ENCODE measurements at regions not wholly inside any gene's neighbourhood (a gene's known extent, or its start where the extent isn't known, plus 50 kb on each side); places are given as distances from the start of the nearest gene placed in this dataset.
A peak's percentile ranks its signal among the peaks of the same experiment; 100 is the strongest.
"Not testable (repeated sequence)": the region's sequence is repeated elsewhere in the genome, so short reads cannot be mapped to it uniquely, and the experiment has no call there.

DNA sequence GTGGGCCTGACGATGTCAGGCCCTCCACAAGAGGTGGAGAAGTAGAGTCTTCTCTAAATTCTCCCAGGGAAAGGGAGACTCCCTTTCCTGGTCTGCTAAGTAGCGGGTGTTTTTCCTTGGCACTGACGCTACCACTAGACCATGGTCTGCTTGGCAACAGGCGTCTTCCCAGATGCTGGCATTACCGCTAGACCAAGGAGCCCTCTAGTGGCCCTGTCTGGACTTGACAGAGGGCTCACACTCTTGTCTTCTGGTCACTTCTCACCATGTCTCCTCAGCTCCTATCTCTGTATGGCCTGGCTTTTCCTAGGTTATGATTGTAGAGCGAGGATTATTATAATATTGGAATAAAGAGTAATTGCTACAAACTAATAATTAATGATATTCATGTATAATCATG is 51.1 kb upstream of the RASSF6 start:
- TF ChIP-seq, protein P1, sequence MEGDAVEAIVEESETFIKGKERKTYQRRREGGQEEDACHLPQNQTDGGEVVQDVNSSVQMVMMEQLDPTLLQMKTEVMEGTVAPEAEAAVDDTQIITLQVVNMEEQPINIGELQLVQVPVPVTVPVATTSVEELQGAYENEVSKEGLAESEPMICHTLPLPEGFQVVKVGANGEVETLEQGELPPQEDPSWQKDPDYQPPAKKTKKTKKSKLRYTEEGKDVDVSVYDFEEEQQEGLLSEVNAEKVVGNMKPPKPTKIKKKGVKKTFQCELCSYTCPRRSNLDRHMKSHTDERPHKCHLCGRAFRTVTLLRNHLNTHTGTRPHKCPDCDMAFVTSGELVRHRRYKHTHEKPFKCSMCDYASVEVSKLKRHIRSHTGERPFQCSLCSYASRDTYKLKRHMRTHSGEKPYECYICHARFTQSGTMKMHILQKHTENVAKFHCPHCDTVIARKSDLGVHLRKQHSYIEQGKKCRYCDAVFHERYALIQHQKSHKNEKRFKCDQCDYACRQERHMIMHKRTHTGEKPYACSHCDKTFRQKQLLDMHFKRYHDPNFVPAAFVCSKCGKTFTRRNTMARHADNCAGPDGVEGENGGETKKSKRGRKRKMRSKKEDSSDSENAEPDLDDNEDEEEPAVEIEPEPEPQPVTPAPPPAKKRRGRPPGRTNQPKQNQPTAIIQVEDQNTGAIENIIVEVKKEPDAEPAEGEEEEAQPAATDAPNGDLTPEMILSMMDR (conservative IDR thresholded peaks at IDR 0.05; ENCODE audit: low read depth, low read length), result peak; percentile 34
- not testable (repeated sequence) for DNase-seq (ENCODE audit: low read depth); H3K4me3 ChIP-seq (ENCODE audit: low read depth, low read length)

- H3K4me3 ChIP-seq (ENCODE audit: low read depth, low read length), result no peak overlapping the region
- TF ChIP-seq, protein P1 (conservative IDR thresholded peaks at IDR 0.05; ENCODE audit: low read depth, low read length), result no peak
- DNase-seq (ENCODE audit: low read depth), result no peak
These were observed 53.0 kb upstream of the RASSF6 start for GRCh38 chr4:73673286-73673685.

DNA sequence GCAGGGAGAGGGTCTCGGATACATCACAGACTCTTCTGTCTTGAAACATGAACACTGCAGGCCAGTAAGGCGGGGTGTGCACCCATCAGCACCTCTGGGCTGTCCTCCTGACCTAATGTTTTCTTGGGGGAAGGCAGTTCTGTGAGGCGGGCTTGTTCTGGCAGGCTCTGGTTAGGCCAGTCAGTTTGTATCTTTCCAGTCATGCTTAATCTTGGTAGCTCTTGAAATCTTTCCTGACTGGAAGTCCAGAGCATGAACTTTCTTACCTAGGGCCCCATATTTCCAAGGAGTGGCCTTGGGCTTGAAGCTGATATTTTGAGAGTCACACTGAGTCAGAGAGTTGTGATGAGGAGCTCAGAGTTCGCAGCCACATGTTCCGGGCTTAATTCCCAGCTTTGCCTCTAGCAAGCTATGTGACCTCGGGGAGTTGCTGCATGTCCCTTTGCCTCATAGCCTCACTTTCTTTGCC is 54.2 kb upstream of the RASSF6 start:
- no peak for DNase-seq (ENCODE audit: low read depth)
- no peak overlapping the region for H3K4me3 ChIP-seq (ENCODE audit: low read depth, low read length)
- TF ChIP-seq, protein P1 (conservative IDR thresholded peaks at IDR 0.05; ENCODE audit: low read depth, low read length), result no peak

DNA sequence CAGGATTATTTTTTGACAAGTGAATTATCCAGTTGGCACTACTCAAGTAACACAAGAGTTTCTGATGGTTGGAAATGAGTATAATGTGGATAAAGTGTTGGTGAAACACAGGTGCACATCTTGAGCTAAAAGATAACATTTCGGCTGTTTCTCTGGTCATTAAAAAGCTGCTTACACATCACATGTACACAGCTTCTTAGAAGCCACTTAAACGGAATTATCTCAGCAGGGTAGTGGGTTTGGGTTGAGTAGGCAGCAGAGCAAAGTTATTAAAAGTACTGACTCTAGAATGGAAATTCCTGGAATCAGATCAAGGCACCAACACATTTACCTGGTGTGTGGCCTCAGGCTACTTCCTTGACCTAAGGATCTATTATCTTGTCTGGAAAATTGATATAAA is 55.4 kb upstream of the RASSF6 start:
- DNase-seq (ENCODE audit: low read depth), result no peak
- no peak overlapping the region for H3K4me3 ChIP-seq (ENCODE audit: low read depth, low read length)
- TF ChIP-seq, protein P1 (conservative IDR thresholded peaks at IDR 0.05; ENCODE audit: low read depth, low read length), result no peak

- DNase-seq (ENCODE audit: low read depth), result no peak
- TF ChIP-seq, protein P1 (conservative IDR thresholded peaks at IDR 0.05; ENCODE audit: low read depth, low read length), result no peak
- H3K4me3 ChIP-seq (ENCODE audit: low read depth, low read length), result no peak overlapping the region
These were observed 55.9 kb upstream of the RASSF6 start for GRCh38 chr4:73676136-73676535.

DNA sequence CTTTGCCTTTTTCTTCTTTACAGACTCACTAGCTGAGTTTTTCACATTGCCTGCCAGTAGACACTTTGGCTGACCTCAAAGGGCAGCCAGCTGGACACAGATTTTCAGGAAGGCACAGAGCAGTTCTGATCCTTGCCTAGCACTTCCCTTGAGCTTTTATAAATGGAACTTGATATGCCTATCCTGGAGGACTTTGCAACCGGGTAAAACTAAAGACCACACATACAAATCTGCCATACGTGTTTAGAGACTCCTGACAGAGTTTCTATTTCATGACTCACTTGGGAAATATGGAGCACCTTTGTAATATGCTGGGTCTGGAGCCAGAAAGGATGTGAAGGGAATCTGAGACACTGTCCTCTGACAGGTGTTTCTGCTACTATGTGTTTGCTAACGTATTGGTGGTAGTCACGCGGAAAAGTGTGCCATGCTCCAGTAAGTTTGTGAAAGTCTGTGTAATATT is 56.7 kb upstream of the RASSF6 start:
- no peak overlapping the region for H3K4me3 ChIP-seq (ENCODE audit: low read depth, low read length)
- TF ChIP-seq, protein P1 (conservative IDR thresholded peaks at IDR 0.05; ENCODE audit: low read depth, low read length), result no peak
- DNase-seq (ENCODE audit: low read depth), result peak; percentile 96

- DNase-seq (ENCODE audit: low read depth), result no peak
- TF ChIP-seq, protein P1 (conservative IDR thresholded peaks at IDR 0.05; ENCODE audit: low read depth, low read length), result no peak
- no peak overlapping the region for H3K4me3 ChIP-seq (ENCODE audit: low read depth, low read length)
These were observed 59.6 kb upstream of the RASSF6 start for GRCh38 chr4:73679836-73680235.
